OCI-LY7 (cell line): ENCODE measurements at regions not wholly inside any gene's neighbourhood (a gene's known extent, or its start where the extent isn't known, plus 50 kb on each side); places are given as distances from the start of the nearest gene placed in this dataset.

Experiments
- EZH2phosphoT487 ChIP-seq: fragments of 200-600 bp; sonication (generic); IDR thresholded peaks from 2 replicates; pipeline ENCODE4 v1.6.1; 2018; ENCODE audit warnings: low read depth, borderline replicate concordance, mild to moderate bottlenecking, mixed run types, antibody characterized with exemption, low read length, moderate library complexity, mixed read lengths
- TF ChIP-seq, protein P1 (sequence below): fragments of 200-600 bp; sonication (generic); conservative IDR thresholded peaks from 2 replicates; pipeline ENCODE4 v1.5.1; 2014; ENCODE audit warnings: mild to moderate bottlenecking, antibody characterized with exemption, low read length, moderate library complexity, mixed read lengths

DNA sequence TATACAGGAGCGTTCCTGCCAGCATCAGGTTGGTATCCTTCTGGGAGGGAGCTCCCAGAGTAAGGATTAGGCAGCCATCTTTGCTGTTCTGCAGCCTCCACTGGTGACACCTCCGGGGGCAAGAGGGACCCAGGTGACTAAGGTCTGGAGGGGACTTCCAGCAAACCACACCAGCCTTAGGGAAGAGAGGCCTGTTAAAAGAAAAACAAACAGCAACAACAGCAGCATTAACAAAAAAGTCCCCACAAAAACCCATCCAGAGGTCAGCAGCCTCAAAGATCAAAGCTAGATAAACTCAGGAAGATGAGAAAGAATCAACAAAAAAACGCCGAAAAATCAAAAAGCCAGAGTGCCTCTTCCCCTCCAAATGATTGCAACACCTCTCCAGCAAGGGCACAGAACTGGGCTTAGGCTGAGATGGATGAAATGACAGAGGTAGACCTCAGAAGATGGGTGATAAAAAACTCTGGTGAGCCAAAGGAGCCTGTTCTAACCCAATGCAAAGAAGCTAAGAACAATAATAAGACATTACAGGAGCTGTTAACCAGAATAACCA lies 388.2 kb downstream of the SPATA31D1 start:
- TF ChIP-seq, protein P1, sequence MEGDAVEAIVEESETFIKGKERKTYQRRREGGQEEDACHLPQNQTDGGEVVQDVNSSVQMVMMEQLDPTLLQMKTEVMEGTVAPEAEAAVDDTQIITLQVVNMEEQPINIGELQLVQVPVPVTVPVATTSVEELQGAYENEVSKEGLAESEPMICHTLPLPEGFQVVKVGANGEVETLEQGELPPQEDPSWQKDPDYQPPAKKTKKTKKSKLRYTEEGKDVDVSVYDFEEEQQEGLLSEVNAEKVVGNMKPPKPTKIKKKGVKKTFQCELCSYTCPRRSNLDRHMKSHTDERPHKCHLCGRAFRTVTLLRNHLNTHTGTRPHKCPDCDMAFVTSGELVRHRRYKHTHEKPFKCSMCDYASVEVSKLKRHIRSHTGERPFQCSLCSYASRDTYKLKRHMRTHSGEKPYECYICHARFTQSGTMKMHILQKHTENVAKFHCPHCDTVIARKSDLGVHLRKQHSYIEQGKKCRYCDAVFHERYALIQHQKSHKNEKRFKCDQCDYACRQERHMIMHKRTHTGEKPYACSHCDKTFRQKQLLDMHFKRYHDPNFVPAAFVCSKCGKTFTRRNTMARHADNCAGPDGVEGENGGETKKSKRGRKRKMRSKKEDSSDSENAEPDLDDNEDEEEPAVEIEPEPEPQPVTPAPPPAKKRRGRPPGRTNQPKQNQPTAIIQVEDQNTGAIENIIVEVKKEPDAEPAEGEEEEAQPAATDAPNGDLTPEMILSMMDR: no peak
- no peak for TF ChIP-seq EZH2phosphoT487
